ENCODE measurements at regions not wholly inside any gene's neighbourhood (a gene's known extent, or its start where the extent isn't known, plus 50 kb on each side); places are given as distances from the start of the nearest gene placed in this dataset.
"Not testable (repeated sequence)": the region's sequence is repeated elsewhere in the genome, so short reads cannot be mapped to it uniquely, and the experiment has no call there.

- no peak for DNase-seq
Measured at GRCh38 chr4:124943145-124943889, 230.8 kb upstream of the ANKRD50 start.

DNA sequence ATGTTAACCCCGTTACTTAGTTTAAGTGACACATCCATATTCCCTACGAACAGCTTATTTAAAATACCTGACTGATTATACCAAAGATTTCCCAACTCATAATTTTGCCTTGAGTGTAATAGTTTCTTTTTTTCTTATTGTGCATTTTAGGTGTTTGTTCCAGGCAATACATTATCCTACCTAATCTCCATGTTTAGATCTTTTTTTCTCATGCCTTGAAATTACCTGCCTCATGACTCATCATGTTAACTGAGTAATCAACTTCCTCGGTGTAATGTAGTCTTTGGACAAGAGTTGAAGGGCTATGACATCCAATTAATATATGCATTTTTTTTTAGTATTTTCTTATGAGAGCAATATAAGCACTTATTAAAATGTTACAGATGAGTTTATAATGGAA is 228.7 kb upstream of the ANKRD50 start:
- DNase-seq = no peak

DNA sequence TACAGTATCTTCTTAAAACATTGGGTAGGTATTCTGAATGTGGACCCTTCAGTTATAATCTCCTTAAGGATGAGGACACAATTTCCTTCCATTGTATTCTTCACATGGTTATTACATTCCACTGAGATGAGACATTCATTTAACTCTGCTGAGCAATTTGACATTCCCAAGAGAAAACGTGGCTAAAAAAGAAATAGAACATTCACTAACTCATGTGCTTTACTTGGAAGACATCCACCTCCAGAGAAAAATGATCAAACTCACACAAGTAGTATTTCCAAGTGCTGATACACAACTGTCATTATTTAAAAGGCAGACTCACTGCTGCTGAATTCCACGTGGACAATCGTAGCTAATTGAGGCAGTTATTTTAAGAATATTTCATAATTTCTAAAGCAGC is 227.9 kb upstream of the ANKRD50 start:
- DNase-seq = no peak

DNA sequence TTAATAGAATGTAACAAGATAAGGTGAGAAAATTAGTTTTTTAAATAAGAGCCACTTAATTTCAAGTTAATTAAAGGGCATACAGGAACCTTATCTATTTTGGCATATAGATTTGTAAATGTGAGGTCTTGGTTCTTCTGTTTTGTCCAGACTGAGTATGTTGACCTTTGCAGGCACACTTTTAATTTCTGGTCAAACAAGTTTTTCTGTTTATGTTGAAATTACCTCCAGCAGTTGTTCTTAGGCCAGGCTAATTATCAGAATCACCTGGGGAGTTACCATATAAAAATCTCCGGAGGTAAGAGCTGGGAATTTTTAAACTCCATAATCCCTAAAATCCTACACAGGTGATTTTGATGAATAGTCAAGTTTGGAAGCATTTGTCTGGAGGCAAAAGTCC is 227.4 kb upstream of the ANKRD50 start:
- DNase-seq = no peak

DNA sequence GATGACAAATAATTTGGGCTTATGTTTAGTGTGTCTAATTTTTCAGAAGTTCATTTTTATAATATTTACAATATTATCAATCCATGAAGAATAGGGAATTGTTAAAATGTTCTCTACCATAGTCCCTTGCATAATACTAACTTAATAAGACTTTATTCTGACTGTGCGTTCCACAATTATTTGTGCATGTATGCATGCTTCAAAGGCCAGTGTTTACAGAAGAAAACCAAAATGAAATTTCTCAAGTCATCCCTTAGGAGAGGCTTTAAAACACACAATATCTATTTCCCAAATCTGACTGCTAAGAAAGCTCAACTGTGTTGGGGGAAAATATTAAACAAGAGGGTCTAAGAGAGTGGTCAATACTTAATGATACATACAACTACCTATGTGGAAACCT is 226.3 kb upstream of the ANKRD50 start:
- DNase-seq = no peak

DNA sequence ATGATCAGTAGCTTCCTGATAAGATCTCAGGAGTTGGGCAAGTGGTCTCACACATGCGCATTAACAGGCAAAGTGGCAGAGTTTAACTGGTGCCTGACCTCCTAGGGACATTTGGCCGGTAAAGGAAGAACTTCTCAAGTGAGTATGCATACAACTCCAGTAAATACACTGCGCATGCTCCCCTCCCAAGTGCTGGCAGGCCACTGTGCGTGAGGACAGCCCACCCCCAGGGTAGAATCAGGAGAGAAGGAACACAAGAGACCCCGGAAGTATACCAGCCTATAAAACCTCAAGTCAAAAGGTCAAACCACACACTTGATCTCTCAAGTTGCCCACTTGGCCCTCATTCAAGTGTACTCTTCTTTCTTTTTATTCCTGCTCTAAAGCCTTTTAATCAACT is 225.5 kb upstream of the ANKRD50 start:
- DNase-seq = no peak

DNA sequence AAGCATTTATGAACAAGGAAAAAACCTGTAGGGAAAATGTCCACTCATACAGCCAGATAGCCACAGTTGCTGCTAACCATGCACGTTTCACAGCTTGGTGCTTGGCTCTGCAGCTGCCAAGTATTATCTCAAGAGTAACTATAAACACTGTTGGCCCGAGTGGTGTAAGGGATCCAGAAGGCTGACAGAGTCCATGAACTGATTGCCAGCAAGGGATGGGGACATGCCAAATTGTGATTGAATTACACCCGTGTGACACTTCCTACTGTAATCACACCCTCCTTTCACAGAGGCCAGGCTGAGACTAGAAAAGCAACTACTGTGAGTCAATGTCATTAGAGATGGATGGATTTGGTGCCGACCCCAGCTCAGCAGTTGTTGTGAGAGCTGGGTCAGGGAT is 223.9 kb upstream of the ANKRD50 start:
- DNase-seq = no peak

DNA sequence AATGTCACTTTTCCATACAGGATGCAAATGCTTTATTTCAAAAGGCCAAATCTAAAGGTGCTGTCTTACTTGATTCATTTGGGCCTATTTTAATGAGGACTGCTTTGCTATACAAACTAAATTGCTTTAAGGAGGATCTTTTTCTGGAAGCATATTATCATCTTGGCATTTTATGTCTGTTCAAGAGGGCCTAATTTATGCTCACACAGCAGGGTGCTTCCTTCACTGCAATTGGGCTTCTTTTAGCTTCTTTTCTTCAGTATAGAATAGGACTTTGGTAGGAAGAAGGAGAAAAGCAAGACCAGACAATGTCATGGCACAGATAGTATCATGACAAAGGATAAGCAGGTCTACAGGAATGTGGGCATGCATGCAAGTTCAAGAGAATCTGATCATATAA is 222.4 kb upstream of the ANKRD50 start:
- no peak for DNase-seq

DNA sequence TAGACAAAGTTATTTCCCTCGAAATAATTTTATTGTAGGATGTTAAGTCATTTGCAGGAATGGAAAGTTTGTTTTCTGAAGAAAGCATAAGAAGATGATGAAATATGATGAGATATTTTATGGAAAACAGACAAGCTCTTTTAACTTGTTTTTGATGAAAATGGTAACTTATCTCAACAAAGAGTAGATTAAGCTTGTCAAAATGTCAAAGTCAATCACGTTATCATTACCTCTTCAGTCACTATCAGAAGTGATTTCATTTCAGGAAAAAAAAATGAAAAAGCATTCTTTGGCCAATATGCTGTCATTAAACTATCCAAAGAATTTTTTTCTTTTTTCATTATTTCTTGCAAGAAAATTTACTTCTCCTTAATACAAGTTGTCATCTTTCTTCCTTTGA is 221.0 kb upstream of the ANKRD50 start:
- no peak for DNase-seq

DNA sequence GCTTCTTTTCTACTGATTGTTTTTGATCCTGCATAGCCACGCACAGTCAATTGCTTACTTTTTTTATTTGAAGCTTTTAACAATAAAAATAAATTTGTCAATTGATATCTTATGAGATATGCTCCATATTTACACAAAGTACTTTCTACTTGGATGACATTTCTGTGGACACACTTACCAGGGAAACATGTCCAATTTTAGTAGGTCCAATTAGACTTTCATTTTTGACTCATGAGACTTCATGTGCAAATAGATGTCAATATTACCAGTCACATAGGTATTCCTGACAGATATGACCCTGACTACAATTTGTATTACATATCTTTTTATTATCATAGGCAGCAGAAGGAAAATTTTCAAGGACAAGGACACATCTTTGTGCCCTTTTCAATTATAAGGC is 219.9 kb upstream of the ANKRD50 start:
- DNase-seq = no peak

DNA sequence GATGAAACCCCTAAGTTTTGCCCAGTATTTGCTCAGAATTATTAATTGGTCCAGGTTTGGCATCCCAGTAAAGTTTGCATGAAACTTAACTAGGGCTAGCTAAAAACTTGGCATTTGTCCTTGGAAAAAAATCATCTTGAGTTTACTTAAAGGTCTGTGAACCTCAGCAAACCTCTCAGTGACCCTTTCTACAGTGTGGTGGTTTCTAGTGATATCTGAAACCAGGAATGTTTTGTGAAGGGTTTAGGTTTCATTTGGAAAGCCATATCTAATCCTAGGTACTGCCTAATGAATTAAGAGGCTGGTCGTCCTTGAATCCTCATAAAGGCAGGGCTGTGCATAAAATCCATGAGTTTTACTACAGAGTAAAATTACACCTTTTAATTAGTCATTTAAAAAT is 218.5 kb upstream of the ANKRD50 start:
- DNase-seq = no peak

GRCh38 chr4:124922748-124923147 is 210.2 kb upstream of the ANKRD50 start:
- not testable (repeated sequence) for DNase-seq

DNA sequence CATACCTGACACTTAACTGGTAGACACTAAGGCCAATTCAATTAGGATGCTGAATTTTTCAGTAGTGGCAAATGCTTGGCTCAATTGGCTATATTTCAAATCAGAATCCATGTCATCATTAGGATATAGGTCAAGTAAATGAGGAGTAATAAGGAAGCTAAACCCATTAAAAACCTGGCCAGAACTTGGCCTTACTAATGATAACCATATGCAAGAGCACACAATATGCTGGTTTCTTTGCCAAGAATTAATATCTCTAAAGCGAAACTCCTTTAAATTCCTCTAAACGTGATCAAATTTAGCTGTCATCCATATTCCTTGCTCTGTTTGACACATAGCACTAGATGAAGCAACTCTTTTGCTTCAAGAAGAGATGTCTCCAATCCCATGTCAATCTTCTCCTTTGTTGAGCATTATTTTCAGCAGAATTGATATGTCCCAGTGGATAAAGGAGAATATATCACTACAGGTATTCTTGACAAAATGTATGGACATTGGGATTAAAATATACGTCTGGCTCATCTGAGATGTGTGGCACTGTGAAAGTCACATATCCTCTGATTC is 206.1 kb upstream of the ANKRD50 start:
- DNase-seq = no peak

GRCh38 chr4:124915073-124915472 is 202.5 kb upstream of the ANKRD50 start:
- DNase-seq = no peak

DNA sequence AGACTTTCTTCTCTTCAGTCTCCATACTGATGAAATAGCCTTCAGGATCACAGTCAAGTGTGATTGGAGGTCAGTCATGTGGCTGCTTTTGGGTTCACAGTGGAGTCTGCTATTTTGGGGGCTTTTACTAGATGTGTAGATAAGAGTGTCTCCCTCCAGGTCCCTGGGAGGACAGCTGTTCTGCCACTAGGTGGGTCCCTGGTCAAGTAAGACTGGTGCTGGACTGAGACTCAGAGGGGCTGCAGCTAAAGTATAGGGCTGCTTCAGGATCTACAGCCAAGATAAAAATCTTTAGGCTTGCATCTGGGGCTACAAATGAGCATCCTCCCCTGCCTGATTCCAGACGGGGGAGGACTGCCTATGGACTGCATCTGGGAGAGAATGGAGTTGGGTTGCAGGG is 200.7 kb upstream of the ANKRD50 start:
- DNase-seq = no peak

GRCh38 chr4:124910327-124910726 is 197.8 kb upstream of the ANKRD50 start:
- DNase-seq = no peak

- no peak for DNase-seq
Measured at GRCh38 chr4:124907881-124908280, 195.3 kb upstream of the ANKRD50 start.

DNA sequence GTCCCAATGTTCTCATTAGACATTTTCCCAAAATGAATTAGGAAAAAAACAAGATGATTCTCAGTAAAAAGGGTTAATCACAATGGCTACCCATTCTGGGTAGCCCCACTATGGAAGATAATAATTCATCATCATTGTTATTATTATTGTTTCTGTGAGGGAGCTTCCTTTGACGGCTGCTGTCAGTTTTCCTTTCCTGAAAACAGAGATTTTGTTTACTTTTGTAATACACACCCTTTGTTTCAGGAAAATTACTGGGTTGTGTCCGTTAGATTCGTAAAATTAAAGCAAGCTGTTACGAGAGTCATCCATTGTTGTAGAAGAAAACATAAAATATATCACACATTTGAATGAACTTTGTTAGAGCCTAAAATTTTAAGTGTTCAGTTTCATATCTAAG is 192.9 kb upstream of the ANKRD50 start:
- DNase-seq = no peak

- DNase-seq = no peak
Measured at GRCh38 chr4:124904723-124905388, 192.3 kb upstream of the ANKRD50 start.

DNA sequence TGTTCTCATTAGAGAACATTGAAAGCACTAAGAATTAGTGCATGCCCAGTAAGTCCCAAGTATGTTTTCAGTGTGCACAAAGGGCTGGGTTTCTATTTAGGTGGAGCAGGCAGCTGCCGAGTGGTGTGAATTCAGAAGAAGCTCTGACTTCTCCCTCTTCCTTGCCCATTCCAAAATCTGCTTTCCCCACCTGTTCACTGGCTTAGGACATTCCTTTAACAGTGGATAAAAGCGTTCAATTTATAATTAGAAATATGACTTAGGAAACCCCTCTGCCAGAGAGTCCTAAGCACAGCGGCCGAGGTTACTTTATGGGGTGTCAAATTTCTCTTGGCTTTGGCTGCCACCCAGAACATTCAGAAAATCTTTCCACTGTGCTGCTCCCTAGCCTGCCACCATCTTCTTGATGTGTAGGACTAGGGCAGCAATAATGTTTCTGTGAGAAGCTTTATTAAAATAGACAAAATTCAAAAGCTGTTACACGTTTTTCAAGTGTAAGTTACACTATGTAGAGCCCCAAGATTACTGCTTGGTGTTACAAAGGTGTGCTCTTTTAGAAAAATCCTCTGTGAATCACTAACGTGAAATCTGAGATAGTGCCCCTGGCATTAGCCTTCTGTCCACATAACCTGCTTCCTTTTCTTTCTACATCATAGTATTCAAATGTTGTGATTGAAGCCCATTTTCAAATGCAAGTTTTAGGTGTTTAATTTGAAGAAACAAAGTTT is 191.6 kb upstream of the ANKRD50 start:
- DNase-seq = no peak

GRCh38 chr4:124902001-124902515 is 189.5 kb upstream of the ANKRD50 start:
- DNase-seq = no peak

GRCh38 chr4:124899997-124900396 is 187.5 kb upstream of the ANKRD50 start:
- DNase-seq = no peak
